Astrocyte (in vitro differentiated cells and primary cell): ENCODE measurements at regions not wholly inside any gene's neighbourhood (a gene's known extent, or its start where the extent isn't known, plus 50 kb on each side); places are given as distances from the start of the nearest gene placed in this dataset.

ENCODE experiments used
- CTCF ChIP-seq: IDR thresholded peaks from 2 replicates; pipeline ENCODE4 v1.5.1; 2011; ENCODE audit warnings: low read depth, mild to moderate bottlenecking, inconsistent platforms, low read length, moderate library complexity; ENCODE audit not compliant: insufficient read depth
- EZH2 ChIP-seq: IDR thresholded peaks from 2 replicates; pipeline ENCODE4 v1.6.1; 2012; ENCODE audit warnings: mild to moderate bottlenecking, low read length, inconsistent platforms; ENCODE audit not compliant: insufficient read depth

DNA sequence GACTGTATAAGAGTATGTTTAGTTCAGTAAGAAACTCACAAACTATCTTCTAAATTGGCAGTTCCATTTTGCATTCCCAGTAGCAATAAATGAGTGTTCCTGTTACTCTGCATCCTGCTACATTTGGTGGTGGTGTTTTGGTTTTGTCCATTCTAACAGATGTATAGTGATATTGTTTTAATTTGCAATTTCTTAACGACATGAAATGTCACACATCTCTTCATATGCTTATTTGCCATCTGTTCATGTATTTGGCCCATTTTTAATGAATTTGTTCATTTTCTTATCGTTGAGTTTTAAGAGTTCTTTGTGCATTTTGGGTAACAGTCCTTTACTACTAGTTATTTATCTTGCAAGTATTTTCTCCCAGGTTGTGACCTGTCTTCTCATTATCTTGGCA is 232.2 kb downstream of the TMA16 start:
- TF ChIP-seq CTCF (no peak), EZH2 (no peak)
